Osteocyte (in vitro differentiated cells): ENCODE measurements at regions not wholly inside any gene's neighbourhood (a gene's known extent, or its start where the extent isn't known, plus 50 kb on each side); places are given as distances from the start of the nearest gene placed in this dataset.

Experiments
- DNase-seq: peaks from one replicate; pipeline ENCODE4 v3.0.0; 2021; ENCODE audit warnings: mixed read lengths; ENCODE audit not compliant: unreplicated experiment; ENCODE audit errors: extremely low spot score
- H3K27ac Mint-ChIP-seq: one replicate; pipeline ENCODE4 v1.8.0; 2021; ENCODE audit warnings: mild to moderate bottlenecking, mixed read lengths; ENCODE audit not compliant: unreplicated experiment
- H3K27me3 Mint-ChIP-seq: one replicate; pipeline ENCODE4 v1.8.0; 2021; ENCODE audit warnings: mixed read lengths; ENCODE audit not compliant: unreplicated experiment
- H3K36me3 Mint-ChIP-seq: one replicate; pipeline ENCODE4 v1.8.0; 2021; ENCODE audit warnings: mixed read lengths; ENCODE audit not compliant: unreplicated experiment
- H3K4me1 Mint-ChIP-seq: one replicate; pipeline ENCODE4 v1.8.0; 2021; ENCODE audit warnings: mixed read lengths; ENCODE audit not compliant: unreplicated experiment
- H3K4me3 Mint-ChIP-seq: one replicate; pipeline ENCODE4 v1.8.0; 2021; ENCODE audit warnings: mild to moderate bottlenecking, moderate library complexity, mixed read lengths; ENCODE audit not compliant: unreplicated experiment
- H3K9me3 Mint-ChIP-seq: one replicate; pipeline ENCODE4 v1.8.0; 2021; ENCODE audit warnings: mixed read lengths; ENCODE audit not compliant: unreplicated experiment
- CTCF ChIP-seq: fragments of 200-600 bp; sonication (generic); IDR thresholded peaks from 2 replicates; pipeline ENCODE4 v1.5.0; 2021; ENCODE audit warnings: antibody characterized with exemption, mild to moderate bottlenecking, moderate library complexity

DNA sequence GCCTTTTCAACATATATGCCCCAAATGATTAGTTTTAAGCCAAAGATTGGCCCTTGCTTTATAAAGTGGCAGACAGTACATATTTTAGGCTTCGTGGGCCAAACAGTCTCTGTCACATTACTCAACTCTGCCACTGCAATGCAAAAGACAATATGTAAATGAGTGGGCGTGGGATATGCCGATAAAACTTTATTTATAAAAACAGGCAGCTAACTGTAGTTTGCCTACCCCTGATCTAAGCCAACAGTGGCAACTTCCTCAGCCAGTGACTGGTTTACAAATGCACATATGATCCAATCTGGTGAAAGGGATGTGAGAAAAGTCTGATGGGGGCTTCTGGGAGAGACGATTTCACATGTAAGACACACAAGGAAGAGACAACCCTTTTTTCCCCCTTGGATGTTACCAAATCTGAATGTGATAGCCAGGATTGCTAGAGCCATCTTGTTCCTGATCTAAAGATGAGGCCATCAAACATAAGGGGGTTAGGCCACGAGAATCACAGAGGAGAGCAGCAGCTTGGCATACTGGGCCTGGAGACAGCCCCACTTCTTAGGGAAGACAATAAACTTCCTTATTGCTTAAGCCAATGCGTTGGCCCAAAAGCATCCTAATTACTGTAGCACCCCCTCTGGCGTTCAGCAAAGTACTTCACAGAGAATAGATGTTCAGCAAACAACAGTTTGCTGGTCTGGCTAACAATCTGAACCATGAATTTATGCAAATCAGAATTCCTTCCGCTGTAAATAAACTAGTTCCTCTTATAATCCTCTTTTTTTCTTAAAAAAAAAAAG is 75.2 kb upstream of the TMCC3 start:
- no peak overlapping the region for H3K27ac Mint-ChIP-seq
- H3K4me3 Mint-ChIP-seq, result no peak overlapping the region
- no peaks in the 10 kb centered on the region for H3K4me1 Mint-ChIP-seq
- peaks cover 12% of the 10 kb centered on the region for H3K27me3 Mint-ChIP-seq
- no peak for DNase-seq
- peak; percentile 31 for TF ChIP-seq CTCF
- no peaks in the 10 kb centered on the region for H3K9me3 Mint-ChIP-seq
- no peaks in the 10 kb centered on the region for H3K36me3 Mint-ChIP-seq

GRCh38 chr12:94722664-94723063 is 72.3 kb upstream of the TMCC3 start:
- no peaks in the 10 kb centered on the region for H3K4me1 Mint-ChIP-seq
- H3K4me3 Mint-ChIP-seq, result no peak overlapping the region
- H3K9me3 Mint-ChIP-seq, result no peaks in the 10 kb centered on the region
- H3K27ac Mint-ChIP-seq, result no peak overlapping the region
- TF ChIP-seq CTCF, result no peak
- no peak for DNase-seq
- H3K36me3 Mint-ChIP-seq, result no peaks in the 10 kb centered on the region
- peaks cover 11% of the 10 kb centered on the region for H3K27me3 Mint-ChIP-seq

DNA sequence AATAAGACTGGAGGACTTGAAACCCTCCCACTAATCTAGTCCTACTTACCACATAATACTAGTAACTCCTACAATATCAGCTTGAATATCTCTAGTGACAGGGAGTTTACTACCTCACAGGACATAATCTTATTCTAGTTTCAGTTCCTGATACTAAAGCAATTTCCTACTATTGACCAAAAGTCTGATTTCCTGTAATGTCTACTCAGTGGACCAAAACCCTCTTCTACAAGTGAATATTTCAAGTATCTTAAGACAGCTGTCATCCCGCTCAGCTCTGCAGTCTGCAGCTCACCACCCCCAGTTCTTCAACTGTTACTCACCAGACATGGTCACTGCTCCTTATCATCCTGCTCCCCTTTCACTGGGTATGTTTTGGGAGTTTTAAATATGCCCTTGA is 70.8 kb upstream of the TMCC3 start:
- H3K36me3 Mint-ChIP-seq, result no peaks in the 10 kb centered on the region
- H3K27ac Mint-ChIP-seq, result no peak overlapping the region
- H3K27me3 Mint-ChIP-seq, result peaks cover 15% of the 10 kb centered on the region
- TF ChIP-seq CTCF, result no peak
- no peaks in the 10 kb centered on the region for H3K9me3 Mint-ChIP-seq
- no peak overlapping the region for H3K4me3 Mint-ChIP-seq
- no peak for DNase-seq
- peaks cover 2% of the 10 kb centered on the region for H3K4me1 Mint-ChIP-seq

DNA sequence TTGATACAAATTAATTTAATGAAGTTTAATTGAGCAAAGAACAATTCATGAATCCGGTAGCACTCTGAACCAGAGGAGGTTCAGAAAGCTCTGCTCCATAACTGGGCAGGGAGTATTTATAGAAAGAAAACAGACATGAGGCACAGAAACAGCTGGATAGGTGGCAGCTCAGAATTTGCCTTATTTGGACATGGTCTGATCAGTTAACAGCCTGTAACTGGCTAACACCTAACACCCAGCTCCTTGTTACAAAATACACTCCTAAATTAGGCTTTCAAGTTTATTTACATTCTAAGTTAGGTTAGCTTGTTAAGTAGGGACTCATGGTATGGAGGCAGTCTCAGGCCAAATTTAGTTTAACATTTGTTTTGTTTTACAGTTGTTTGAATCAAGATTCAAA is 67.8 kb upstream of the TMCC3 start:
- TF ChIP-seq CTCF, result no peak
- no peaks in the 10 kb centered on the region for H3K36me3 Mint-ChIP-seq
- no peak overlapping the region for H3K27ac Mint-ChIP-seq
- no peak overlapping the region for H3K4me3 Mint-ChIP-seq
- peaks cover 3% of the 10 kb centered on the region for H3K4me1 Mint-ChIP-seq
- peaks cover 22% of the 10 kb centered on the region for H3K27me3 Mint-ChIP-seq
- DNase-seq, result no peak
- no peaks in the 10 kb centered on the region for H3K9me3 Mint-ChIP-seq

- DNase-seq, result no peak
- Mint-ChIP-seq H3K9me3 (no peaks in the 10 kb centered on the region), H3K4me3 (no peak overlapping the region), H3K27me3 (peaks cover 20% of the 10 kb centered on the region), H3K27ac (no peak overlapping the region), H3K4me1 (peaks cover 8% of the 10 kb centered on the region), H3K36me3 (no peaks in the 10 kb centered on the region)
- no peak for TF ChIP-seq CTCF
Observed at GRCh38 chr12:94717656-94718055, 67.3 kb upstream of the TMCC3 start.
